ENCODE measurements at regions not wholly inside any gene's neighbourhood (a gene's known extent, or its start where the extent isn't known, plus 50 kb on each side); places are given as distances from the start of the nearest gene placed in this dataset.

GRCh38 chr1:4028139-4028501 lies 128.0 kb upstream of the C1orf174 start:
- TF ChIP-seq CTCF (IDR thresholded peaks at IDR 0.05; ENCODE audit: low read depth, low read length) = no peak
- H3K4me3 ChIP-seq (ENCODE audit: low read depth, low read length) = no peak overlapping the region

DNA sequence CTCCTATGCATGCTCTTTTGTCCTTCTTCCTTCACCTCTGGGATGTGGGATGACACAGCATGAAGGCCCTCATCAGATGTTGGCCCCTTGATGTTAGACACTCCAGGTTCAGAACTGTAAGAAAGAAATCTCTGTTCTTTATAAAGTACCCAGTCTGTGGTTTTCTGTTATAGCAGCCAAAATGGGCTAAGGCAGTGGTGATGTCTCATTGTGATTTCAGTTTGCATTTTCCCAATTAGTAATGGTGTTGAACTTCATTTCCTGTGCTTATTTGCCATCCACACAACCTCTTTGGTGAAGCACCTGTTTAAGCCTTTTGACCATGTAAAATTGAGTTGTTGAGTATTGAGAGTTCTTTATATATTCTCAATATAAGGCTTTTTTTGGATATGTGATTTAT lies 129.3 kb upstream of the C1orf174 start:
- no peak for TF ChIP-seq CTCF (IDR thresholded peaks at IDR 0.05; ENCODE audit: low read depth, low read length)
- H3K4me3 ChIP-seq (ENCODE audit: low read depth, low read length) = no peak overlapping the region

- no peak for TF ChIP-seq CTCF (IDR thresholded peaks at IDR 0.05; ENCODE audit: low read depth, low read length)
- H3K4me3 ChIP-seq (ENCODE audit: low read depth, low read length) = no peak overlapping the region
These were observed 132.5 kb upstream of the C1orf174 start for GRCh38 chr1:4032571-4032970.

DNA sequence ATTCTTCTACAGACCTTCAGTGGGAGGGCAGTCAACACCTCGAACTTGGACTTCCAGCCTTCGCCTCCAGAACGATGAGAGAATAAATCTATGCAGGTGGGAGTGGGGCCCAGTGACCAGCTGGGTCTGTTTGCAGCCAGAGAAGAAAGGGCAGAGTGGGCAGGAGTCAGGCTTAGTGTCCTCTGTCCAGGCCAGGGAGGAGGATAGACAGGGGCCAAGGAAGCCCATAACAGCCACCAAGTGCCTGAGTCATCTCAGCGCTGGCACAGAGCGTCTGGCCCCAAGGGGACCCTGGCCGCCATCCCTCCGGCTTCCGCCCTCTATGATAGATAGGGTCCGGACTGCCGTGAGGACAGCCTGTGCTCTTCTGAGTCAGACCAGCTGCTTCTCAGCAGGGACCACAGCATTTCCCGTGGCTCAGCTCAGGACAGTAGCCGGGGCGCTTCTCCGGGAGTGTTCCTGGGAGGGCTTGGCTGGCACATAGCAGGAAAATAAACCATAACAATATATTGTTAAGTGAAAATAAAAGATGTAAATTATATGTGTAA lies 133.1 kb upstream of the C1orf174 start:
- no peak overlapping the region for H3K4me3 ChIP-seq (ENCODE audit: low read depth, low read length)
- no peak for TF ChIP-seq CTCF (IDR thresholded peaks at IDR 0.05; ENCODE audit: low read depth, low read length)

DNA sequence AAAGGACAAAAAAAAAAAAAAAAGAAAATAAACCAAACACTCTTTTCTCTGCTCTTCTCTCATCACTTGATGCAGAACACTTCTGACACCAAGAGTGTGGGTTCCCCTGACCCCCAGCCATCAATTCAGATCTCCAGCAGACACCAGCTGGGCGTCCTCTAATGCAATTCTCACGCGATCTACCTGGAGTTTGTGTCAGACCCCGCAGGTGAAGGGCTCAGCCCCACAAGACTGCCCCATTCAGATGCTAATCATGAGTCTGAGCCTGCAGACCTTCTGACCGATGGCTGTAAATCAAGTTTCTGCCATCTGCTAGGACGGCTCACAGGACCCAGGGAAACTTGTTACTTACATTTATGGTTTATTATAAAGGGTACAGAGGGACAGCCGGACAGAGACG lies 133.6 kb upstream of the C1orf174 start:
- H3K4me3 ChIP-seq (ENCODE audit: low read depth, low read length) = no peak overlapping the region
- TF ChIP-seq CTCF (IDR thresholded peaks at IDR 0.05; ENCODE audit: low read depth, low read length) = no peak

DNA sequence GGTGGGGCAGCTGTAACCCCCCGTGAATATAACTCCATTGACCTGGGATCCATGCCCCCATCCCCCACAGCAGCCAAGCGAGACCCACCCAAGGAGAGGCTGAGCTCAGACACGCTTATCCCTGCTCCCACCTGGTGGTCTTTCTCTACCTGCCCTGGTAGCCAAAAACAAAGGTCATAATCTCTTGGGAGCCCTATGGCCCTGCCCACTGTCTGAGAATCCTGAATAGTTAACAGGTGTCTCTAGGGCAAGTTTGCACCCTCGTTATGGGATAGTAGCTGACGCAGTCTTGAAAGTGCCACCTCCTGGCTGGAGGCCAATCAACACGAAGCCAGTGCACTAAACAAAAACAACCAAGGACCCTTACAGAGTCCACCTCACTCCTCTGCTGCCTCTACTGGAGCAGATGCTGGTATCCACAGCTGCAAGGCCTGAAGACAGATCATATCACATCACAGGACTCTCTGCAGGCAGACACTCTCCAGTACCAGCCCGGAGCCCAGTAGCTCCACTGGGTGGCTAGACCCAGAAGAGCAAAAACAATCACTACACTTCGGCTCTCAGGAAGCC lies 134.3 kb upstream of the C1orf174 start:
- no peak for TF ChIP-seq CTCF (IDR thresholded peaks at IDR 0.05; ENCODE audit: low read depth, low read length)
- no peak overlapping the region for H3K4me3 ChIP-seq (ENCODE audit: low read depth, low read length)

DNA sequence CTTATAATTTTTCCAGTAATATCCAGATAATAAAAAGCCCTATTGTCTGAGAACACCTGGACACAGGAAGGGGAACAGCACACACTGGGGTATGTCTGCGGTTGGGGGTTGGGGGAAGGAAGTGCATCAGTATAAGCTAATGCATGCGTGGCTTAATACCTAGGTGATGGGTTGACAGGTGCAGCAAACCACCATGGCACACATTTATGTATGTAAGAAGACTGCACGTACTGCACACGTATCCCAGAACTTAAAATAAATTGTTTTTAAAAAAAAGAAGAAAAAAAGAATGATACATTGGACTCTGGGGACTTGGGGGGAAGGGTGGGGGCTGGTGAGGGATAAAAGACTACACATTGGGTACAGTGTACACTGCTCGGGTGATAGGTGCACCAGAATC lies 144.9 kb upstream of the C1orf174 start:
- H3K4me3 ChIP-seq (ENCODE audit: low read depth, low read length) = no peak overlapping the region
- TF ChIP-seq CTCF (IDR thresholded peaks at IDR 0.05; ENCODE audit: low read depth, low read length) = no peak
